Transverse colon (tissue), 3 donors: ENCODE measurements at regions not wholly inside any gene's neighbourhood (a gene's known extent, or its start where the extent isn't known, plus 50 kb on each side); places are given as distances from the start of the nearest gene placed in this dataset.

Experiments
- EP300 ChIP-seq: sonication (generic); formaldehyde crosslinking; IDR thresholded peaks from one replicate; pipeline ENCODE4 v1.6.1; 2017; ENCODE audit warnings: antibody characterized with exemption, low read depth
- POLR2A ChIP-seq: fragments of 450-650 bp; IDR thresholded peaks from one replicate; pipeline ENCODE4 v1.6.1; 2016; ENCODE audit warnings: antibody characterized with exemption, mild to moderate bottlenecking, moderate library complexity
- TF ChIP-seq, protein P1 (sequence below), 5 experiments: fragments of 200-600 bp in 3 of 5; fragments of 450-650 bp in 2 of 5; sonication (generic) in 3 of 5; IDR thresholded peaks; 1 replicate in 2 of 5; 2 replicates in 3 of 5; pipeline ENCODE4 v1.5.1; 2016 to 2017; ENCODE audit warnings: antibody characterized with exemption in 5 of 5, inconsistent platforms in 3 of 5, mild to moderate bottlenecking in 2 of 5, moderate library complexity in 1 of 5

DNA sequence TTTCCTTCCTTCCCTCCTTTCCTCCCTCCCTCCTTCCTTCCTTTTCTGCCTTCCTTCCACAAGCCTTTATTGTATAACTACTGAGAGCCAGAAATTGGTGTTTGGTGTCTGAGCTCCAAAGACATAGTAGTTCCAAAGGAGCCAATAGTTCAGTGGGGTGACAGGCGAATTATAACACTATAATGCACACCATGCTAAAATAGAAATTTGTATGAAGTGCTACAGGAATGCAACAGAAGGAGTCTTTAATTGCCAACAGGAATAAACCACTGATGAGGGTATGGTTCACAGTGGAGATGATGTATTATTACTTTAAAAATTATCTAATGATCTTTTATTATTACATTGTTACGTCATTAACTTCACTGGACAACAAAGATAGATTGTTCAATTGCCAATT, 158.8 kb upstream of the SP8 start:
- no peak for TF ChIP-seq POLR2A
- TF ChIP-seq EP300: no peak
- TF ChIP-seq, protein P1, sequence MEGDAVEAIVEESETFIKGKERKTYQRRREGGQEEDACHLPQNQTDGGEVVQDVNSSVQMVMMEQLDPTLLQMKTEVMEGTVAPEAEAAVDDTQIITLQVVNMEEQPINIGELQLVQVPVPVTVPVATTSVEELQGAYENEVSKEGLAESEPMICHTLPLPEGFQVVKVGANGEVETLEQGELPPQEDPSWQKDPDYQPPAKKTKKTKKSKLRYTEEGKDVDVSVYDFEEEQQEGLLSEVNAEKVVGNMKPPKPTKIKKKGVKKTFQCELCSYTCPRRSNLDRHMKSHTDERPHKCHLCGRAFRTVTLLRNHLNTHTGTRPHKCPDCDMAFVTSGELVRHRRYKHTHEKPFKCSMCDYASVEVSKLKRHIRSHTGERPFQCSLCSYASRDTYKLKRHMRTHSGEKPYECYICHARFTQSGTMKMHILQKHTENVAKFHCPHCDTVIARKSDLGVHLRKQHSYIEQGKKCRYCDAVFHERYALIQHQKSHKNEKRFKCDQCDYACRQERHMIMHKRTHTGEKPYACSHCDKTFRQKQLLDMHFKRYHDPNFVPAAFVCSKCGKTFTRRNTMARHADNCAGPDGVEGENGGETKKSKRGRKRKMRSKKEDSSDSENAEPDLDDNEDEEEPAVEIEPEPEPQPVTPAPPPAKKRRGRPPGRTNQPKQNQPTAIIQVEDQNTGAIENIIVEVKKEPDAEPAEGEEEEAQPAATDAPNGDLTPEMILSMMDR (IDR thresholded peaks at IDR 0.05): no peak
